ENCODE measurements at regions not wholly inside any gene's neighbourhood (a gene's known extent, or its start where the extent isn't known, plus 50 kb on each side); places are given as distances from the start of the nearest gene placed in this dataset.
A peak's percentile ranks its signal among the peaks of the same experiment; 100 is the strongest.

- Histone ChIP-seq H3K4me1 (no peaks in the 10 kb centered on the region), H3K36me3 (no peaks in the 10 kb centered on the region), H3K4me3 (ENCODE audit: low read depth, low read length) (no peak overlapping the region), H3K27me3 (no peaks in the 10 kb centered on the region), H3K9me3 (no peaks in the 10 kb centered on the region)
- DNase-seq = no peak
- no peak for TF ChIP-seq CTCF (IDR thresholded peaks at IDR 0.05; ENCODE audit: low read depth, low read length)
Observed at GRCh38 chr4:167934216-167934615, 158.1 kb upstream of the ANXA10 start.

GRCh38 chr4:167939863-167940616 lies 152.3 kb upstream of the ANXA10 start:
- Histone ChIP-seq H3K27me3 (no peaks in the 10 kb centered on the region), H3K4me3 (ENCODE audit: low read depth, low read length) (no peak overlapping the region), H3K9me3 (no peaks in the 10 kb centered on the region), H3K4me1 (no peaks in the 10 kb centered on the region), H3K36me3 (no peaks in the 10 kb centered on the region)
- DNase-seq = peak; percentile 13
- TF ChIP-seq CTCF (IDR thresholded peaks at IDR 0.05; ENCODE audit: low read depth, low read length) = no peak

GRCh38 chr4:167943872-167944505 lies 148.3 kb upstream of the ANXA10 start:
- TF ChIP-seq CTCF (IDR thresholded peaks at IDR 0.05; ENCODE audit: low read depth, low read length) = no peak
- no peaks in the 10 kb centered on the region for H3K36me3 ChIP-seq
- H3K4me3 ChIP-seq (ENCODE audit: low read depth, low read length) = no peak overlapping the region
- no peak for DNase-seq
- no peaks in the 10 kb centered on the region for H3K27me3 ChIP-seq
- no peaks in the 10 kb centered on the region for H3K9me3 ChIP-seq
- no peaks in the 10 kb centered on the region for H3K4me1 ChIP-seq

- DNase-seq = no peak
- no peak for TF ChIP-seq CTCF (IDR thresholded peaks at IDR 0.05; ENCODE audit: low read depth, low read length)
Observed at GRCh38 chr4:167944721-167945120, 147.6 kb upstream of the ANXA10 start.

GRCh38 chr4:167955006-167955405 lies 137.3 kb upstream of the ANXA10 start:
- Histone ChIP-seq H3K27me3 (no peaks in the 10 kb centered on the region), H3K4me3 (ENCODE audit: low read depth, low read length) (no peak overlapping the region), H3K9me3 (no peaks in the 10 kb centered on the region), H3K4me1 (no peaks in the 10 kb centered on the region), H3K36me3 (no peaks in the 10 kb centered on the region)
- TF ChIP-seq CTCF (IDR thresholded peaks at IDR 0.05; ENCODE audit: low read depth, low read length) = no peak
- DNase-seq = no peak

More at GRCh38 chr4:167944721-167945120, 147.6 kb upstream of the ANXA10 start:
- H3K9me3 ChIP-seq = no peaks in the 10 kb centered on the region
- H3K4me1 ChIP-seq = no peaks in the 10 kb centered on the region
- no peak overlapping the region for H3K4me3 ChIP-seq (ENCODE audit: low read depth, low read length)
- no peaks in the 10 kb centered on the region for H3K27me3 ChIP-seq
- H3K36me3 ChIP-seq = no peaks in the 10 kb centered on the region

GRCh38 chr4:167956676-167957075 lies 135.7 kb upstream of the ANXA10 start:
- no peak for DNase-seq

More at GRCh38 chr4:167956676-167957075, 135.7 kb upstream of the ANXA10 start:
- Histone ChIP-seq H3K36me3 (no peaks in the 10 kb centered on the region), H3K4me3 (ENCODE audit: low read depth, low read length) (no peak overlapping the region), H3K4me1 (no peaks in the 10 kb centered on the region), H3K9me3 (no peaks in the 10 kb centered on the region), H3K27me3 (no peaks in the 10 kb centered on the region)
- TF ChIP-seq CTCF (IDR thresholded peaks at IDR 0.05; ENCODE audit: low read depth, low read length) = no peak

Measured in BE2C (cell line).